Keratinocyte (primary cell): ENCODE measurements at regions not wholly inside any gene's neighbourhood (a gene's known extent, or its start where the extent isn't known, plus 50 kb on each side); places are given as distances from the start of the nearest gene placed in this dataset.

Experiments
- CTCF ChIP-seq, 3 experiments: IDR thresholded peaks in 1 of 3; conservative IDR thresholded peaks in 1 of 3; optimal IDR thresholded peaks in 1 of 3; 2 replicates in 2 of 3; 3 replicates in 1 of 3; pipeline versions ENCODE3 to v1.5.1; 2011; ENCODE audit warnings: low read length in 3 of 3, mild to moderate bottlenecking in 3 of 3, moderate library complexity in 2 of 3, control low read depth in 1 of 3, inconsistent platforms in 1 of 3; ENCODE audit not compliant: insufficient read depth in 2 of 3; ENCODE audit errors: extremely low read depth in 1 of 3
- EZH2 ChIP-seq: IDR thresholded peaks from one replicate; pipeline ENCODE4 v1.6.1; 2012; ENCODE audit warnings: inconsistent platforms, mild to moderate bottlenecking, low read length, moderate library complexity

GRCh38 chr10:131629026-131629770, 271.6 kb upstream of the PPP2R2D start:
- TF ChIP-seq CTCF (optimal IDR thresholded peaks at IDR 0.05 in 1 of 3, IDR thresholded peaks at IDR 0.05 in 1 of 3, conservative IDR thresholded peaks at IDR 0.05 in 1 of 3; ENCODE audit: extremely low read depth in 1 of 3, insufficient read depth in 2 of 3, low read length in 3 of 3): no peak
- TF ChIP-seq EZH2: no peak
